K562 (cell line): ENCODE measurements at regions not wholly inside any gene's neighbourhood (a gene's known extent, or its start where the extent isn't known, plus 50 kb on each side); places are given as distances from the start of the nearest gene placed in this dataset.

Source experiments
- ATAC-seq: fragments of 200-7000 bp; cut with Tn5 transposase; 3 replicates; pipeline ENCODE4 v1.9.1; 2020; ENCODE audit warnings: moderate library complexity
- BruUV-seq: library from RNA; stranded (reverse); fragments of 400-500 nt; replicated peaks from 2 replicates; lab custom pipeline; 2021; lab: Mats Ljungman, UMichigan
- CTCF ChIA-PET: fragments of 300-600 bp; formaldehyde crosslinking; extraction: SDS; loops from one replicate; lab custom pipeline; 2021; ENCODE audit warnings: low intra/inter-chr PET ratio; lab: Yijun Ruan, JAX
- POLR2A ChIA-PET: fragments of 300-600, 350-650 bp; sonication (Branson Sonifier 250); formaldehyde crosslinking; extraction: SDS; loops from one replicate; lab custom pipeline; 2021; ENCODE audit warnings: antibody characterized with exemption, inconsistent platforms; lab: Yijun Ruan, JAX
- DNase-seq, 4 experiments: peaks; one replicate each; pipeline versions ENCODE4 v3.0.0 to v3.0.0-alpha.2; 2011 to 2018; ENCODE audit warnings: low spot score in 3 of 4, mixed read lengths in 3 of 4; ENCODE audit errors: extremely low read depth in 1 of 4
- FAIRE-seq: peaks from 2 replicates; lab custom pipeline; 2011; peaks lifted over from hg19 to GRCh38; lab: Jason Lieb, UNC
- H2AFZ ChIP-seq: 2 replicates; pipeline ENCODE4 v1.6.0; 2011; ENCODE audit warnings: low read depth, low read length, control low read depth, inconsistent platforms
- H3K27ac ChIP-seq: fragments of 200-600 bp; 3 replicates; pipeline ENCODE4 v1.8.0; 2011; ENCODE audit warnings: low read depth, mild to moderate bottlenecking, control low read depth, inconsistent platforms, low read length, moderate library complexity, mixed read lengths; ENCODE audit errors: extremely low read depth
- H3K27me3 ChIP-seq, 2 experiments: fragments of 300-600 bp in 1 of 2; 2 replicates in 1 of 2; 3 replicates in 1 of 2; pipeline versions ENCODE4 v1.6.0 to v1.8.0; 2011; ENCODE audit warnings: inconsistent platforms in 2 of 2, low read length in 2 of 2, mild to moderate bottlenecking in 1 of 2, mixed read lengths in 1 of 2, moderate library complexity in 1 of 2; ENCODE audit not compliant: control insufficient read depth in 2 of 2, insufficient read depth in 2 of 2
- H3K36me3 ChIP-seq: fragments of 300-600 bp; 3 replicates; pipeline ENCODE4 v1.8.0; 2011; ENCODE audit warnings: mild to moderate bottlenecking, low read length, inconsistent platforms; ENCODE audit not compliant: control insufficient read depth, insufficient read depth
- H3K4me1 ChIP-seq, 2 experiments: fragments of 200-600 bp in 1 of 2; replicated peaks in 1 of 2; 2 replicates in 1 of 2; 3 replicates in 1 of 2; pipeline versions ENCODE4 v1.5.1 to v1.8.0; 2011; ENCODE audit warnings: inconsistent platforms in 2 of 2, low read length in 2 of 2, mild to moderate bottlenecking in 1 of 2, mixed read lengths in 1 of 2, moderate library complexity in 1 of 2; ENCODE audit not compliant: control insufficient read depth in 2 of 2, insufficient read depth in 2 of 2
- H3K4me2 ChIP-seq: 2 replicates; pipeline ENCODE4 v1.6.1; 2011; ENCODE audit warnings: low read length, control low read depth, inconsistent platforms, mixed read lengths; ENCODE audit not compliant: insufficient read depth
- H3K4me3 ChIP-seq: fragments of 200-600 bp; sonication (generic), shearing (Covaris generic); 2 replicates; pipeline ENCODE4 v1.5.1; 2016; ENCODE audit warnings: control low read depth, inconsistent platforms
- H3K79me2 ChIP-seq: fragments of 200-600 bp; 3 replicates; pipeline ENCODE4 v1.8.0; 2011; ENCODE audit warnings: low read length, inconsistent platforms; ENCODE audit not compliant: control insufficient read depth, insufficient read depth
- H3K9ac ChIP-seq, 2 experiments: 2 replicates each; pipeline versions ENCODE4 v1.6.0 to v1.6.1; 2011; ENCODE audit warnings: low read depth in 2 of 2, low read length in 2 of 2, control low read depth in 1 of 2, inconsistent platforms in 1 of 2, mild to moderate bottlenecking in 1 of 2, mixed read lengths in 1 of 2; ENCODE audit not compliant: insufficient read depth in 1 of 2
- H3K9me1 ChIP-seq: one replicate; pipeline ENCODE4 v1.6.0; 2011; ENCODE audit warnings: inconsistent platforms, mild to moderate bottlenecking, low read length, moderate library complexity; ENCODE audit not compliant: control insufficient read depth, insufficient read depth
- H3K9me3 ChIP-seq: replicated peaks from 2 replicates; pipeline ENCODE4 v1.5.1; 2011; ENCODE audit warnings: low read depth, low read length, inconsistent platforms; ENCODE audit not compliant: control insufficient read depth, insufficient read depth
- H4K20me1 ChIP-seq: replicated peaks from 2 replicates; pipeline ENCODE4 v1.6.1; 2011; ENCODE audit warnings: low read length, inconsistent platforms, mixed read lengths; ENCODE audit not compliant: control insufficient read depth, insufficient read depth
- ELF2 ChIP-seq: fragments of 250-450 bp; sonication (Bioruptor Pico); IDR thresholded peaks from 2 replicates; pipeline ENCODE4 v1.5.0; 2021; ENCODE audit warnings: mild to moderate bottlenecking
- GABPB2 ChIP-seq: fragments of 250-450 bp; sonication (Bioruptor Pico); conservative IDR thresholded peaks from 2 replicates; pipeline ENCODE4 v1.5.1; 2021; ENCODE audit warnings: mild to moderate bottlenecking
- GATAD2A ChIP-seq: fragments of 450-650 bp; IDR thresholded peaks from 2 replicates; pipeline ENCODE4 v1.6.1; 2017
- HOMEZ ChIP-seq: fragments of 250-450 bp; sonication (Bioruptor Pico); IDR thresholded peaks from 2 replicates; pipeline ENCODE4 v1.4.0; 2020; ENCODE audit warnings: mild to moderate bottlenecking, moderate library complexity
- IRF2 ChIP-seq: sonication (generic); formaldehyde crosslinking; IDR thresholded peaks from 2 replicates; pipeline ENCODE4 v1.8.1; 2022; ENCODE audit warnings: mild to moderate bottlenecking, missing genetic modification reagents
- NFATC3 ChIP-seq: fragments of 450-650 bp; IDR thresholded peaks from 2 replicates; pipeline ENCODE4 v1.6.1; 2017; ENCODE audit warnings: mild to moderate bottlenecking
- RFX1 ChIP-seq: fragments of 450-650 bp; IDR thresholded peaks from 2 replicates; pipeline ENCODE4 v1.6.1; 2016; ENCODE audit warnings: mild to moderate bottlenecking, moderate library complexity
- RFX5 ChIP-seq: IDR thresholded peaks from 2 replicates; pipeline ENCODE4 v1.6.1; 2011; ENCODE audit warnings: low read depth, mild to moderate bottlenecking, improper control_type of control experiment, low read length
- SMARCE1 ChIP-seq: fragments of 450-650 bp; IDR thresholded peaks from 2 replicates; pipeline ENCODE4 v1.7.1; 2016; ENCODE audit warnings: mild to moderate bottlenecking
- STAT5A ChIP-seq: IDR thresholded peaks from 2 replicates; pipeline ENCODE4 v1.6.1; 2012; ENCODE audit warnings: low read length, inconsistent platforms, borderline replicate concordance
- TBP ChIP-seq: optimal IDR thresholded peaks from 2 replicates; pipeline ENCODE3; 2011; ENCODE audit warnings: low read depth, low read length, improper control_type of control experiment
- TEAD1 ChIP-seq, 2 experiments: fragments of 450-650 bp in 1 of 2; sonication (generic) in 1 of 2; formaldehyde crosslinking; IDR thresholded peaks; 2 replicates each; pipeline versions ENCODE4 v1.4.0 to v1.8.0; 2020 to 2022; ENCODE audit warnings: mild to moderate bottlenecking in 2 of 2, missing genetic modification reagents in 1 of 2
- ZNF274 ChIP-seq: IDR thresholded peaks from 2 replicates; pipeline ENCODE4 v1.6.1; 2011; ENCODE audit warnings: low read depth, mild to moderate bottlenecking, low read length, moderate library complexity, borderline replicate concordance
- ZNF277 ChIP-seq: fragments of 250-450 bp; sonication (Bioruptor Pico); IDR thresholded peaks from 2 replicates; pipeline ENCODE4 v1.8.0; 2022; ENCODE audit warnings: inconsistent platforms, mild to moderate bottlenecking, moderate library complexity, borderline replicate concordance
- WGBS: fragments of 100-300 bp; shearing (Covaris generic); methylation state at CpG from one replicate; pipeline ENCODE4 v1.1.6; 2016; ENCODE audit warnings: low coverage, mixed read lengths; ENCODE audit not compliant: insufficient coverage; ENCODE audit errors: missing lambda C conversion rate; 5-methylcytosine and 5-hydroxymethylcytosine counted together
- in situ Hi-C: fragments of 300-500 bp; cut with MboI; formaldehyde crosslinking; loops from 4 replicates; pipeline ENCODE4 v1.15.0; 2018; ENCODE audit warnings: inconsistent platforms, mixed read lengths
- intact Hi-C: fragments of 100-400 bp; cut with micrococcal nuclease; formaldehyde crosslinking; loops from 2 replicates; pipeline ENCODE4 v1.14.2; 2022

GRCh38 chr3:106813742-106814141 lies 563.5 kb upstream of the CCDC54 start:
- no peaks in the 10 kb centered on the region for H3K79me2 ChIP-seq
- H3K9me3 ChIP-seq = no peaks in the 10 kb centered on the region
- no peaks in the 10 kb centered on the region for H3K9me1 ChIP-seq
- BruUV-seq = no TSS peak
- H3K36me3 ChIP-seq = no peaks in the 10 kb centered on the region
- in situ Hi-C loops = no loop called here
- no peaks in the 10 kb centered on the region for H3K4me1 ChIP-seq
- no peak for DNase-seq
- no peak overlapping the region for H3K4me3 ChIP-seq
- no peak for ATAC-seq
- no peak overlapping the region for H3K9ac ChIP-seq
- POLR2A ChIA-PET = no interaction called here
- no peak overlapping the region for H2AFZ ChIP-seq
- no peaks in the 10 kb centered on the region for H3K27me3 ChIP-seq
- CTCF ChIA-PET = no interaction called here
- H4K20me1 ChIP-seq = no peaks in the 10 kb centered on the region
- H3K4me2 ChIP-seq = no peak overlapping the region
- intact Hi-C loops = no loop called here
- WGBS = 0% methylated on average over 3 of the region's 3 CpGs
- FAIRE-seq = no peak
- H3K27ac ChIP-seq = no peak overlapping the region
- TF ChIP-seq TBP (no peak), ELF2 (no peak), NFATC3 (no peak), RFX5 (no peak), IRF2 (no peak), SMARCE1 (no peak), GATAD2A (no peak), ZNF277 (no peak), GABPB2 (CRISPR knock-in tag) (no peak), HOMEZ (CRISPR knock-in tag) (no peak), TEAD1 (CRISPR knock-in tag; IDR thresholded peaks at IDR 0.05) (no peak), ZNF274 (no peak), STAT5A (no peak), RFX1 (no peak)
